GM18868 (cell line): ENCODE measurements at regions not wholly inside any gene's neighbourhood (a gene's known extent, or its start where the extent isn't known, plus 50 kb on each side); places are given as distances from the start of the nearest gene placed in this dataset.

Source experiments
- ATAC-seq: cut with Tn5 transposase; IDR thresholded peaks from one replicate; pipeline ENCODE4 v1.9.1; 2021; ENCODE audit warnings: mild to moderate bottlenecking, moderate library complexity; ENCODE audit not compliant: unreplicated experiment

DNA sequence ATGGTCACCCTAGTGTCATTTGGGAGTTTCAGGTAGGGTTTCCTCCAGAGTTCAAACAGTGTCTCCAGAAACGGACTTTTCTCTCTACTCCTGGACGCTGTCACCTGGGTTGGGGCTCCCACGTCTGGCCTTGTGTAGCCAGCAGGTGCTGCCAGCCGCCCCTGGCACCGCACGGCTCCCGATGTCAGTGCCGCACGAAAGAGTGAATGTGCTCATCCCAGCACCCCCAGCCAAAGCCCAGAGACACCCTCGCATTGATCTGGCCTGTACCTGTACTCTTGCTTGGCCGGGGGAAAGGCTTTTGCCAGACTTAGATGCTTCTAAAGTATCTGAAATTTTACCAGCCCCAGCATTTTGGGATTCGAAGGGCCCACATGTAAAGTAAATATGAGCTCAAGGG lies 351.9 kb downstream of the C16orf95 start:
- no peak for ATAC-seq

- ATAC-seq, result no peak
These were observed 351.2 kb downstream of the C16orf95 start for GRCh38 chr16:86965840-86966550.

DNA sequence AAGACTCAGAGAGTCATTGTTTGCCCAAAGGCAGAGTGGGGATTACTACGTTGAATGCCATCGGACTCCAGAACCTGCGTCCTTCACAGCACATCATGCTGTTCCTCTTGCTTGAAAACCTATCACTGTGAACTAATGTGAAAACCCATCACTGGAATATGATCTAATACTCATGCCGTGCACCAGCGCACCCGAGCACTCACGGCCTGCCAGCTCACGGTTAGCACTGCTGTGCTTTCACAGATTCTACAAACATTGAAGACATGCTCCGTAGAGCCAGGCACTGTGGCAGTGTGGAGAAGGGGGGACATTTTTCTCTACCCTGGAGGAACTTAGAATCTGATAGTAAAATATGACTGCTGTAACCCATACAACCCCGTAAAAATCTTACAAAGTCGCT lies 350.4 kb downstream of the C16orf95 start:
- no peak for ATAC-seq

GRCh38 chr16:86968866-86969265 lies 348.3 kb downstream of the C16orf95 start:
- no peak for ATAC-seq

GRCh38 chr16:86969716-86970115 lies 347.5 kb downstream of the C16orf95 start:
- no peak for ATAC-seq

GRCh38 chr16:86970279-86970678 lies 346.9 kb downstream of the C16orf95 start:
- ATAC-seq, result no peak

GRCh38 chr16:86970726-86971125 lies 346.5 kb downstream of the C16orf95 start:
- ATAC-seq, result no peak

DNA sequence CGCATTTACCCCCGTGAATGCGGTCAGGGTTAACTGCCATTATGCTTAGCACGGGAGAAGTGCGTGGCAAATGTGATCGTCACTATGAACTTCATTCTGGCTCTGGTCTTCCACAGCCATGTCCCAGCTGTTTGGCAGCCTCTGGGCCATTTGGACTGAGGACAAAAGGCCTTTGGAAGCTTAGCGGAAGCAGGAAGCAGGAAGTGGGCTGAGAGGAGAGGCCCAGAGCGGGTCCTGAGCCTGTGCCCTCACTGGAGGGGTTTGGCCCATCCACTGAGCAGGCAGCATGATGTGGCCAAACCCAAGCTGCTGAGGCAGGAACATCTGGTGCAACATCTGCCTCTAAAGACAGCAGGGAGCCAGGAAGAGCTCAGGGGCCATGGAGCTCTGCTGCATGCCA lies 345.9 kb downstream of the C16orf95 start:
- ATAC-seq, result no peak

DNA sequence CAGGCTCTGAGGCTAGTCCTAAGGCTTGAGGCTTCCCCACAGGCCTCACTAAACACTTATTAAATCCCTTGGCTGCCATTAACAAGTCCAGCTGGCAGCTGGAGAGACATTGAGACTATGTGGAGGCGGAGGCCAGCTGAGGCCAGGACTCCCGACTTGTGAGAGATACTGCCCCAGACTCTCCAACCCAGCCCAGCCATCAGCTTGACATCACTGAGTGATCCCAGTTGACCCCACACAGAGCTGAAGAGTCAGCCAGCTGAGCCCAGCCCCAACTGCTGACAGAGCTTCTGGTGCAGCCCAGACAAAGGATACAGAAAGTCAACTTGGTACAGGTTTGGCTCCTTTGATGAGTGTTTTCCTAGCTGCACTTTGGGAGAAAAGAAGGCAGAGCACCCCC lies 343.1 kb downstream of the C16orf95 start:
- no peak for ATAC-seq

GRCh38 chr16:86975445-86975844 lies 341.7 kb downstream of the C16orf95 start:
- ATAC-seq, result no peak

GRCh38 chr16:86977076-86977676 lies 340.0 kb downstream of the C16orf95 start:
- no peak for ATAC-seq

- no peak for ATAC-seq
These were observed 338.7 kb downstream of the C16orf95 start for GRCh38 chr16:86978445-86979030.

GRCh38 chr16:86979061-86979460 lies 338.1 kb downstream of the C16orf95 start:
- ATAC-seq, result no peak

- ATAC-seq, result no peak
These were observed 337.1 kb downstream of the C16orf95 start for GRCh38 chr16:86979984-86980553.

GRCh38 chr16:86980644-86981043 lies 336.5 kb downstream of the C16orf95 start:
- ATAC-seq, result no peak

DNA sequence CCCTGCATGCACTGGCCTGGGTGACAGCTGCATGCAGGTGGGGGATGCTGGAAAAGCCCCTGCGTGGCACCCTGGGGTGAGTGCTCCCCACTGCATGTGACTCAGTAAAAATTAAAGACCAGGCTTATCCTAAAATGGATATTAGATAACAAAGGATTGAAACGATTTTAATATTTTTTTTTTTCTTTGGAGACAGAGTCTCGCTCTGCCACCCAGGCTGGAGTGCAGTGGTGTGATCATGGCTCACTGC lies 334.9 kb downstream of the C16orf95 start:
- ATAC-seq, result no peak

- no peak for ATAC-seq
These were observed 334.3 kb downstream of the C16orf95 start for GRCh38 chr16:86982912-86983311.

DNA sequence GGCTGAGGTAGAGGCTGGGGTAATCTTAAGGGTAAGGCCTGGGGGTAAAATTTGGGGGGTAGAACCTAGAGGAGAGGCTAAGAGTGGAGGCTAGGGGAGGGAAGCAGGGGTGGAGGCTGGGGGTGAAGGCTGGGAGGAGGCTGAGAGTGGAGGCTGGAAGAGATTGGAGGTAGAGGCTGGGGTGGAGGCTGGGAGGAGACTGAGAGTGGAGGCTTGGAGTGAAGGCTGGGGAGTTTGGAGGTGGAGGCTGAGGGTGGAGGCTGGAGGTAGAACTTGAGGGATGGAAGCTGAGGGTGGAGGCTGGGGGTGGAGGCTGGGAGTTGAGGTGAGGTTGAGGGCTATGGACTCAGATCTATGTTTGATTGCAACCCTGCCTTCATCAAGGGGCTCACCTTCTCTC lies 333.6 kb downstream of the C16orf95 start:
- ATAC-seq, result no peak

DNA sequence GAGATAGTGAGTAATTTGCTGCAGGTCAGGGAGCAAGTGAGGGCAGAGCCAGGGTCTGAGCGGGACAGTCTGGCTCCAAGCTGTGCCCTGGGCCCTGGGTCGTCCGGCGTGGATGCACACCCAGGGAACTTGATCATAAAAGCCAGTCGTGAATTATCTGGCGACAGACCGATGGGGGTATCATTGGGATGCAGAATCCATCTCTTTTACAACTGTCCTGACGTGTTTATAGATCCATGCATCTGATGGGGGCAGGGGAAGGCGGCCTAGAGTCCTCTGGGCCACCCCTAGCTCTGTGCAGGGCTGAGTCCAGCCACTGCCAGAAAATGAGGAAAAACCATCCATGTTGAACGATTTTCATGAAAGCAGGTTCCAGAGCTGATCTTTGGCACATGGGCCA lies 332.8 kb downstream of the C16orf95 start:
- ATAC-seq, result no peak

DNA sequence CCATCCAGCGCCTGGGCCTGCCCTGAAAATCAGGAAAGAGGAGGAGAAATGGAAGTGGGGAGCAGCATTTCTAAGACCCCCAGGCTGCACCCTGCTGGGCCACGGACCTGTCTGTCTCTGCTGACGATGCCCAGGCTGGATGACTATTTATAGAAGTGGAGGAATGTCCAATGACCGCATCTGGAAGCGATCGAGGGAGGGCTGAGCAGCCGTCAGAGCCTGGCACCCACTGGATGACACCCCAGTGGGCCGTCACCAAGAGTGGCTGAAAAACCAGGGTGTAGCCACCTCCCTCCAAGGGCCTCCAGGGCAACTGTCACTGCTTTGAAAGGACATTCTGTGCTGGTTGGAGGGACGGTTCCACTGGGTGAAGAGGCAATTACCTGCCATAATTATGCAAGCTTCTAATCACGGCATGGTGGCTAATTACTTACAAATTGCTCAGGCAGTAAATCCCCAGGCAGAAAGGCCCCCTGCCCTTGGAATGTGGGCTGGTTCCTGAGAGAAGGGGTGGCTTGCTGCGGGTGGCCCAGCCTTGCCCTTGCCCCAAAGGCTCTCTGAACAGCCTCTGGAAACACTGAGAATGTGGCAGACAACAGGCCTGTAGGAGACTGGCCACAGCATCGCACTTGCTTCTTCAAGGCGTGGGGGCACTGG lies 332.1 kb downstream of the C16orf95 start:
- no peak for ATAC-seq

- no peak for ATAC-seq
These were observed 331.6 kb downstream of the C16orf95 start for GRCh38 chr16:86985648-86986015.

GRCh38 chr16:86986136-86986535 lies 331.1 kb downstream of the C16orf95 start:
- no peak for ATAC-seq
